ENCODE measurements at regions not wholly inside any gene's neighbourhood (a gene's known extent, or its start where the extent isn't known, plus 50 kb on each side); places are given as distances from the start of the nearest gene placed in this dataset.

DNA sequence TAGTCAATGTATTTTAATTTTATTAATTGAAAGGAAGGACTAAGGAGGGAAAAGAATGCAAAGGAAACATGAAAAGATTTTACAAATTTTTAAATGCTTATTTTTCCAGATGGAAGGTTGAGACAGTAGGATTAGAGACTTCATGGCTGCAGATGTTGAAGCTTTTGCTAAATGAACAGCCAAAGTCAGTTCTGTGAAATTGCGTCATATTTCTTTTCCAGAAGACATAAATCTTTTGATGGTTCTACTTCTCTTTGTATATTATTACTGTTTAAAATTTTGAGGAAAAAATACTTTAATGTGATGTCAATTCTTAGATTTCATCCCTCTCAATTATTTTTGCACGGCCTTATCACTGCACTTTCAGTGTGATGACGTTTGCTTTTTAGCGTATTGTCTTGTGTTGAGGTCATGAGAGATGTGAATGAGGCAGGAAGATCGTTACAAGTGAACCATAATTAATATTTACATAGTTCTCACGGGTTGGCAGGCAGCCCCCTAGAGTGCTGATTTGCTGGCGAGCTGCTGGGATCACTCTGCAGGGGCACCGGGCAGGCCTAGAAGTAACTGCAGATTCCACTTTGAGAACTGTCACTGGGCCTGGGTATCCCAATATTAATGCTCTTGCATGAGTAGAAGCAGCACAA lies 158.1 kb downstream of the TBXT start:
- Histone ChIP-seq H3K27ac (no peak overlapping the region), H3K27me3 (peaks cover 0 to 3% of the 10 kb centered on the region in 2 donors), H3K4me3 (peak overlapping the region in 1 of 4 donors; percentile 47), H3K9me3 (no peaks in the 10 kb centered on the region), H3K4me1 (peaks cover 0 to 28% (median 0%) of the 10 kb centered on the region in 4 donors), H3K36me3 (no peaks in the 10 kb centered on the region)
- no peak for TF ChIP-seq POLR2A (IDR thresholded peaks at IDR 0.05)
- TF ChIP-seq, protein P1, sequence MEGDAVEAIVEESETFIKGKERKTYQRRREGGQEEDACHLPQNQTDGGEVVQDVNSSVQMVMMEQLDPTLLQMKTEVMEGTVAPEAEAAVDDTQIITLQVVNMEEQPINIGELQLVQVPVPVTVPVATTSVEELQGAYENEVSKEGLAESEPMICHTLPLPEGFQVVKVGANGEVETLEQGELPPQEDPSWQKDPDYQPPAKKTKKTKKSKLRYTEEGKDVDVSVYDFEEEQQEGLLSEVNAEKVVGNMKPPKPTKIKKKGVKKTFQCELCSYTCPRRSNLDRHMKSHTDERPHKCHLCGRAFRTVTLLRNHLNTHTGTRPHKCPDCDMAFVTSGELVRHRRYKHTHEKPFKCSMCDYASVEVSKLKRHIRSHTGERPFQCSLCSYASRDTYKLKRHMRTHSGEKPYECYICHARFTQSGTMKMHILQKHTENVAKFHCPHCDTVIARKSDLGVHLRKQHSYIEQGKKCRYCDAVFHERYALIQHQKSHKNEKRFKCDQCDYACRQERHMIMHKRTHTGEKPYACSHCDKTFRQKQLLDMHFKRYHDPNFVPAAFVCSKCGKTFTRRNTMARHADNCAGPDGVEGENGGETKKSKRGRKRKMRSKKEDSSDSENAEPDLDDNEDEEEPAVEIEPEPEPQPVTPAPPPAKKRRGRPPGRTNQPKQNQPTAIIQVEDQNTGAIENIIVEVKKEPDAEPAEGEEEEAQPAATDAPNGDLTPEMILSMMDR (IDR thresholded peaks at IDR 0.05) = no peak
- no peak for DNase-seq

DNA sequence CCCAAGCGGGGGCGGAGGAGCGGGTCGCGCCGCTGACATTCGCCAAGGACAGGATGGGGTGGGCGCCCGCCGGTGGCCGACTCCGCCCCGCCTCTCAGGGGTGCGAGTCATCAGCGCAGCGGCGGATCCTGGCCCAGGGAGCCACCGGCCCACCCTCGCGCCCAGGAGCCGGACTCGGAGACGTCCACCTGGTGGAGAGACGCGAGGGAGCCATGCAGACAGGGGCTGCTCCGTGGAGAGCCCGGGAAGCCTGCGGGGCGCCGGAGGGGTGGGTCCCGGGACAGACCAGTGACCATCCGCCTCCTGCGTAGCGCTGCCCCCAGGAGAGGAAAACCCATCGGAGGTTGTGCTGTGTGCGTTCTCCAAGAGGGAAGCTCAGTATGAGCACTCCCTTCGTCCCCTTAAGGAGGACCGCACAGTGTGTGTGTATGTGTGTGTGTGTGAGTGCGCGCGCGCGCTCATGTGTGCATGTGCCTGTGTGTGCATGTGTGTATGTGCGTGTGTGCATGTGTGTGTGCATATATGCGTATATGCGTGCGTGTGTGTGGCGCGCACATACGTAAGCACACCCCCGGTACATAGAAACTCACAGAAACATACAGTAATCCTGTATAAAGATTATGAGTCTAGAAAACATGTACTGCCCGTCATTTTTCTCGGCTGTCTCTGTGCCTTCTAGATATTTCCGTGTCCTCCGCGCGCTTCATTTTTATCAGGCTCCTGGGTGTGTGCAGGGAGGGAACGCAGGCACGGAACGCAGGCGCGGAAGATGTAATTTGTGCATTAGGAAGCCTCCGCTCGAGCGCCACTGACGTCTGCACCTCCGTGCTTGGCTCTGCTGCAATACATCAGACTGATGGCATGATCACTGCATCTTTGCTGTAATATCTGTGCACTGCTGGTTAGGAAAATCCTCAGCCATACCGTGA lies 158.9 kb downstream of the TBXT start:
- H3K27ac ChIP-seq = no peak overlapping the region
- H3K4me3 ChIP-seq = peak overlapping the region in 2 of 4 donors; percentile 32 to 47
- peaks cover 0 to 3% of the 10 kb centered on the region in 2 donors for H3K27me3 ChIP-seq
- no peaks in the 10 kb centered on the region for H3K36me3 ChIP-seq
- H3K4me1 ChIP-seq = peaks cover 0 to 28% (median 0%) of the 10 kb centered on the region in 4 donors
- no peaks in the 10 kb centered on the region for H3K9me3 ChIP-seq
- TF ChIP-seq, protein P1 (IDR thresholded peaks at IDR 0.05) = no peak
- TF ChIP-seq POLR2A (IDR thresholded peaks at IDR 0.05) = no peak
- no peak for DNase-seq

DNA sequence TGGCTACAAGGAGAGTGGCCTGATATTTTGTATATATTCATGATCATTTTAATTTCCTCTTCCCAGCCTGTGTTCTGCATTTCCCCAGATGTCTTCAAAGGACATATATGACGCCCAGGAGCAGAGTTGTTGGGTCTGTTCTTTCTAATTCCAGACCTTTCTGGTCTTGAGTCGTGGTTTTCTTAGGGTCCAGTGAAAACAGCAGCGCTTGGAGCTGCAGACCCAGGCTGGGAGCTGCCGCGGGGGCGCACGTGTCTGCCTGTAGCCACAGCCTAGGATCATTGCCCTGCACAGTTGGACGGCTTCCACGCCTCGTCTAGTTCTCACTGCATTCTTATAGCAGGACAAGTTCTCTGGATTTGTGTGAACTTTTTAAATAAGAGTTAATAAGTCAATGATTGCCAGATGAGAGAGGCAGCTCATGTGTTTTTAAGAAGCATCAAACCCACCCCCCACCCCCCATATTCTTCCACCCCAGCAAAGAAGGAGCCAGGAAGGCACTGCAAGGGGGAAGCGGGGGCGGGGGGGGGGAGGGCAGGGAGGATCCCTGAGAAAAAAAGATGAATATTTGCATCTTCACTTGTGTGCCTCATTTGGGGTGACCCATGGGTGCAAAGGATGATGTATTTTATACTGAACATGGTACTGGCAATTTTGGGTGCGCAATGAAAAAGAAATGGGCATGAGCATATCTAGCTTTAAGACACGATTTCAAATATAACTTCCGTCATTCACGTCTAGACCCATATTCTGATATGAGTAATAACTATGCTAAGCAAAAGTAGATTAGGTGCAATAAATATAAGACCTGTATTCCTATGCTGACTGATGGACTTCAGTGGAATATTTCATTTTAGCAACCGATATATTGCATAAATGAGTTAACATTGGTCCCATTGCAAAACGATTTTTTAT lies 160.0 kb downstream of the TBXT start:
- Histone ChIP-seq H3K4me1 (peaks cover 0 to 28% (median 0%) of the 10 kb centered on the region in 4 donors), H3K27me3 (peaks cover 0 to 3% of the 10 kb centered on the region in 2 donors), H3K9me3 (no peaks in the 10 kb centered on the region), H3K27ac (peak overlapping the region in 1 of 4 donors; percentile 70), H3K4me3 (peak overlapping the region in 1 of 4 donors; percentile 47), H3K36me3 (no peaks in the 10 kb centered on the region)
- TF ChIP-seq, protein P1 (IDR thresholded peaks at IDR 0.05) = no peak
- no peak for TF ChIP-seq POLR2A (IDR thresholded peaks at IDR 0.05)
- no peak for DNase-seq

DNA sequence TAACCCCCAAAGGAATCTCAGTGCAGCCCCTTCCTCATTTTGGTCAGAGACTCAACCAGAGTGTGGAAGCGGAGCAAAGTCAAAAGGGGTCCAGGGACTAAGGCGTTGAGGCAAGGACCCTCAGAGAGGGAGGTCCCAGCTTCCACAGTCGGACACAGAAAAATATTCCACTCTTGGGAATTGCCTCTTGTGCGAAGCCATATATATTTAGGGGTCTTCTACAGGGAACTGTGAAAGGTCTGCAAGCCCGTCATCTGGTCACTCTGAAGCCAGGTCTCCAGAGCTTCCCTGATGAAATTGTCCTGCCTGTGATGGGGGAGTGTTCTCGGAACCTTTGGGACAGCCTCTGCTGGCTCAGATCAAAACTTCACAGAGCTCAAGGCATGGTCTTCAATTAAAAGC lies 160.8 kb downstream of the TBXT start:
- Histone ChIP-seq H3K4me1 (peaks cover 0 to 28% (median 0%) of the 10 kb centered on the region in 4 donors), H3K27me3 (peaks cover 0 to 3% of the 10 kb centered on the region in 2 donors), H3K36me3 (no peaks in the 10 kb centered on the region), H3K9me3 (no peaks in the 10 kb centered on the region), H3K4me3 (no peak overlapping the region), H3K27ac (peak overlapping the region in 2 of 4 donors; percentile 16 to 70)
- DNase-seq = no peak
- TF ChIP-seq POLR2A (IDR thresholded peaks at IDR 0.05) = no peak
- TF ChIP-seq, protein P1 (IDR thresholded peaks at IDR 0.05) = no peak
